ENCODE measurements at regions not wholly inside any gene's neighbourhood (a gene's known extent, or its start where the extent isn't known, plus 50 kb on each side); places are given as distances from the start of the nearest gene placed in this dataset.

GRCh38 chr4:126233483-126233882 lies 918.7 kb downstream of the FAT4 start:
- no peak for TF ChIP-seq POLR2A (IDR thresholded peaks at IDR 0.05; ENCODE audit: low read depth, low read length)
- no peak for TF ChIP-seq CTCF (IDR thresholded peaks at IDR 0.05; ENCODE audit: extremely low read depth in 1 of 2, insufficient read depth in 1 of 2, low read depth in 1 of 2, low read length in 2 of 2)
- no peak for TF ChIP-seq MAX (IDR thresholded peaks at IDR 0.05; ENCODE audit: insufficient read depth, insufficient read length)
- no peak for TF ChIP-seq EZH2 (IDR thresholded peaks at IDR 0.05; ENCODE audit: borderline replicate concordance, low read depth, low read length, severe bottlenecking)
- no peak for TF ChIP-seq GATA2 (IDR thresholded peaks at IDR 0.05; ENCODE audit: insufficient read depth, insufficient read length, low read depth, low read length)
- TF ChIP-seq POLR2AphosphoS5 (IDR thresholded peaks at IDR 0.05; ENCODE audit: insufficient read depth, low read depth, low read length): no peak
- no peak for TF ChIP-seq MYC (IDR thresholded peaks at IDR 0.05; ENCODE audit: low read depth, low read length)
